ENCODE measurements at regions not wholly inside any gene's neighbourhood (a gene's known extent, or its start where the extent isn't known, plus 50 kb on each side); places are given as distances from the start of the nearest gene placed in this dataset.
A peak's percentile ranks its signal among the peaks of the same experiment; 100 is the strongest.

DNA sequence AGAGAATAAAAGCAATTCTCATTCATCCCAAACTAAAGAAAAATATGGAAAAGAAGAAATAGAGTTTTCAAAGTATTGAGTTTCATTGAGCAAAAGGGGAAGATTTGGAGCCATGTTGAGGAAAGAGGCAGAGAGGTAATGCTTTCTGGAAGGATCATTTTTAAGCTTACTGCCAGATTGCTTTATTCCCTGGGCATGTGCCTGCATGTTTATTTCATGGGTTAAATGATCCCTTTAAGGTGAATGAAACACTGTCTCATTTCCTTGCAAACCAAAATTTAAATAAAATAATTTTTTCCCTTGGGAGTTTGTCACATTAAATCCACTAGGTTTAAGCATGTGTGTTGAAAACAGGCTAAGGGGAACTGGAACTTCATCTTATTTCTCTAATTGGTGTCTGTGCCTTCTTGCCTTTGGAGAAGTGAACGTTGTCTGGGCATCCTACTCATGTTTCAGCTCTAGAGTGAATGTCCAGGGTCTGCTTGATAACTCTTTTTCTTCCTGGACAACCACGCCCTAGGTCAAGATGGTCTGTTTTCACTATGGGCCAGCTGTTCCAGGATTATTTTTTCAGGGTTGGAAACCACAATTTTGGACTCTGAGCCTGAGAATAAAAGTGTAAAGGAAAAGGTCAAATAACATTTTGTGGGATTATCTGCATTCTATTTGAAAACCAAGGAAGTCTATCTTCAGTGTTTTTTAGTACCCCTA, 114.1 kb upstream of the ELL2 start:
- intact Hi-C loops (cut with micrococcal nuclease; ENCODE audit: unreplicated experiment) = loop anchor here (5.0 kb wide), 1 partner anchor 218 kb away; no protein-coding TSS in a partner anchor
- TF ChIP-seq TCF7 (IDR thresholded peaks at IDR 0.05; ENCODE audit: borderline replicate concordance) = no peak
- TF ChIP-seq SPI1 (IDR thresholded peaks at IDR 0.05; ENCODE audit: borderline replicate concordance, insufficient read depth, low read depth, low read length) = peak; percentile 5; the same call in 1 of the 2 replicates
- in situ Hi-C loops (cut with MboI) = no loop called here
- WGBS (ENCODE audit: insufficient coverage, insufficient replicate concordance, low lambda C conversion rate, missing lambda C conversion rate) = 47% methylated on average over 2 of the region's 2 CpGs
- ChIA-PET RAD21 (ENCODE audit: unreplicated experiment) (interaction anchor here (0.7 to 1.0 kb wide), 2 partner anchors 46 to 261 kb away, joined by 3 read pairs; no protein-coding TSS in a partner anchor), SMC1A (ENCODE audit: uncharacterized antibody, unreplicated experiment) (interaction anchor here (1.2 to 2.6 kb wide), 2 partner anchors 10 kb away, joined by 3 to 15 read pairs; no protein-coding TSS in a partner anchor), CTCF (interaction anchor here (0.5 to 2.1 kb wide), 3 partner anchors 10 to 133 kb away, joined by 3 to 5 read pairs (median 3); no protein-coding TSS in a partner anchor), POLR2A (no interaction called here)
- Histone ChIP-seq H3K4me1 (ENCODE audit: control insufficient read depth, insufficient read depth, low read length) (no peaks in the 10 kb centered on the region), H3K4me3 (no peak overlapping the region), H3K27me3 (replicated peaks in 1 of 2; ENCODE audit: control insufficient read depth in 2 of 2, insufficient read depth in 2 of 2, low read length in 1 of 2) (no peaks in the 10 kb centered on the region), H3K36me3 (ENCODE audit: control insufficient read depth in 2 of 2, insufficient read depth in 2 of 2, low read length in 1 of 2) (no peaks in the 10 kb centered on the region), H3K4me2 (ENCODE audit: control insufficient read depth, insufficient read depth) (no peak overlapping the region), H4K20me1 (ENCODE audit: control insufficient read depth, insufficient read depth) (no peaks in the 10 kb centered on the region), H3K9me3 (replicated peaks; ENCODE audit: control insufficient read depth, insufficient read depth, low read length) (no peaks in the 10 kb centered on the region), H3K79me2 (ENCODE audit: control insufficient read depth, insufficient read depth, low read length) (no peaks in the 10 kb centered on the region), H3K9ac (ENCODE audit: control insufficient read depth, insufficient read depth, low read length) (no peak overlapping the region), H3K27ac (ENCODE audit: control insufficient read depth, insufficient read depth) (no peak overlapping the region), H2AFZ (ENCODE audit: control insufficient read depth, low read depth, low read length) (no peak overlapping the region)
- FAIRE-seq = no peak
- ATAC-seq = no peak
- no peak for DNase-seq (ENCODE audit: low read depth, low spot score)
- no TSS peak for BruUV-seq (replicated peaks)

DNA sequence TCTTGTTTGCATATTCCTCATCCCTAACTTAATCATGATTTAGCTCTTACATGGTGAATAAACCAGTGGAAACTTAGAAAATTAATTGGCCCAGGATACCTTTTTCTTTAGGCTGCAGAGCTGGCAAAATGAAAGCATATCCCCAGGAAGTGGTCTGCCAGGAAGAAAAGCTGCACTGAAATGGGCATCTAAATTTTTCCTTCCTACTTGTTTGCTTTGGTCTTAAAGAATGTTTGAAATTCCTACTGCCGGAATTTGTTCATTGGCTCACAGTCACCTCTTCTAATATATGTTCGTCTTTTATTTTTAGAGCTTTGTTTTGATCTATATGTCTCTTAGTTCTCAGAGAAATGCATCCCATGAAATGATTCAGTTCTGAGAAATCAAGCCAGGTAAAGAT, 113.2 kb upstream of the ELL2 start:
- Histone ChIP-seq H3K4me2 (ENCODE audit: control insufficient read depth, insufficient read depth) (no peak overlapping the region), H2AFZ (ENCODE audit: control insufficient read depth, low read depth, low read length) (no peak overlapping the region), H3K9ac (ENCODE audit: control insufficient read depth, insufficient read depth, low read length) (no peak overlapping the region), H4K20me1 (ENCODE audit: control insufficient read depth, insufficient read depth) (no peaks in the 10 kb centered on the region), H3K27ac (ENCODE audit: control insufficient read depth, insufficient read depth) (no peak overlapping the region), H3K36me3 (ENCODE audit: control insufficient read depth in 2 of 2, insufficient read depth in 2 of 2, low read length in 1 of 2) (no peaks in the 10 kb centered on the region), H3K79me2 (ENCODE audit: control insufficient read depth, insufficient read depth, low read length) (no peaks in the 10 kb centered on the region), H3K27me3 (replicated peaks in 1 of 2; ENCODE audit: control insufficient read depth in 2 of 2, insufficient read depth in 2 of 2, low read length in 1 of 2) (no peaks in the 10 kb centered on the region), H3K4me3 (no peak overlapping the region), H3K9me3 (replicated peaks; ENCODE audit: control insufficient read depth, insufficient read depth, low read length) (no peaks in the 10 kb centered on the region), H3K4me1 (ENCODE audit: control insufficient read depth, insufficient read depth, low read length) (no peaks in the 10 kb centered on the region)
- FAIRE-seq (no peak), ATAC-seq (no peak), DNase-seq (ENCODE audit: low read depth, low spot score) (no peak)
- ChIA-PET RAD21 (ENCODE audit: unreplicated experiment) (interaction anchor here (0.7 to 1.0 kb wide), 2 partner anchors 45 to 262 kb away, joined by 3 read pairs; no protein-coding TSS in a partner anchor), SMC1A (ENCODE audit: uncharacterized antibody, unreplicated experiment) (interaction anchor here (1.2 to 2.6 kb wide), 2 partner anchors 10 to 11 kb away, joined by 3 to 15 read pairs; no protein-coding TSS in a partner anchor), POLR2A (interaction anchor here (0.6 kb wide), 1 partner anchor 14 kb away, joined by 4 read pairs; no protein-coding TSS in a partner anchor), CTCF (interaction anchor here (0.7 to 2.1 kb wide), 5 partner anchors 9 to 85 kb away, joined by 3 to 5 read pairs (median 3); no protein-coding TSS in a partner anchor)
- no TSS peak for BruUV-seq (replicated peaks)
- WGBS (ENCODE audit: insufficient coverage, insufficient replicate concordance, low lambda C conversion rate, missing lambda C conversion rate) = 93% methylated on average over 2 of the region's 2 CpGs
- in situ Hi-C loops (cut with MboI) = no loop called here
- intact Hi-C loops (cut with micrococcal nuclease; ENCODE audit: unreplicated experiment) = loop anchor here (5.0 kb wide), 1 partner anchor 218 kb away; no protein-coding TSS in a partner anchor
- TF ChIP-seq, protein P1, sequence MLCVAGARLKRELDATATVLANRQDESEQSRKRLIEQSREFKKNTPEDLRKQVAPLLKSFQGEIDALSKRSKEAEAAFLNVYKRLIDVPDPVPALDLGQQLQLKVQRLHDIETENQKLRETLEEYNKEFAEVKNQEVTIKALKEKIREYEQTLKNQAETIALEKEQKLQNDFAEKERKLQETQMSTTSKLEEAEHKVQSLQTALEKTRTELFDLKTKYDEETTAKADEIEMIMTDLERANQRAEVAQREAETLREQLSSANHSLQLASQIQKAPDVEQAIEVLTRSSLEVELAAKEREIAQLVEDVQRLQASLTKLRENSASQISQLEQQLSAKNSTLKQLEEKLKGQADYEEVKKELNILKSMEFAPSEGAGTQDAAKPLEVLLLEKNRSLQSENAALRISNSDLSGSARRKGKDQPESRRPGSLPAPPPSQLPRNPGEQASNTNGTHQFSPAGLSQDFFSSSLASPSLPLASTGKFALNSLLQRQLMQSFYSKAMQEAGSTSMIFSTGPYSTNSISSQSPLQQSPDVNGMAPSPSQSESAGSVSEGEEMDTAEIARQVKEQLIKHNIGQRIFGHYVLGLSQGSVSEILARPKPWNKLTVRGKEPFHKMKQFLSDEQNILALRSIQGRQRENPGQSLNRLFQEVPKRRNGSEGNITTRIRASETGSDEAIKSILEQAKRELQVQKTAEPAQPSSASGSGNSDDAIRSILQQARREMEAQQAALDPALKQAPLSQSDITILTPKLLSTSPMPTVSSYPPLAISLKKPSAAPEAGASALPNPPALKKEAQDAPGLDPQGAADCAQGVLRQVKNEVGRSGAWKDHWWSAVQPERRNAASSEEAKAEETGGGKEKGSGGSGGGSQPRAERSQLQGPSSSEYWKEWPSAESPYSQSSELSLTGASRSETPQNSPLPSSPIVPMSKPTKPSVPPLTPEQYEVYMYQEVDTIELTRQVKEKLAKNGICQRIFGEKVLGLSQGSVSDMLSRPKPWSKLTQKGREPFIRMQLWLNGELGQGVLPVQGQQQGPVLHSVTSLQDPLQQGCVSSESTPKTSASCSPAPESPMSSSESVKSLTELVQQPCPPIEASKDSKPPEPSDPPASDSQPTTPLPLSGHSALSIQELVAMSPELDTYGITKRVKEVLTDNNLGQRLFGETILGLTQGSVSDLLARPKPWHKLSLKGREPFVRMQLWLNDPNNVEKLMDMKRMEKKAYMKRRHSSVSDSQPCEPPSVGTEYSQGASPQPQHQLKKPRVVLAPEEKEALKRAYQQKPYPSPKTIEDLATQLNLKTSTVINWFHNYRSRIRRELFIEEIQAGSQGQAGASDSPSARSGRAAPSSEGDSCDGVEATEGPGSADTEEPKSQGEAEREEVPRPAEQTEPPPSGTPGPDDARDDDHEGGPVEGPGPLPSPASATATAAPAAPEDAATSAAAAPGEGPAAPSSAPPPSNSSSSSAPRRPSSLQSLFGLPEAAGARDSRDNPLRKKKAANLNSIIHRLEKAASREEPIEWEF (IDR thresholded peaks at IDR 0.05; ENCODE audit: insufficient replicate concordance, low read depth, low read length) = no peak
- TF ChIP-seq, protein P2, sequence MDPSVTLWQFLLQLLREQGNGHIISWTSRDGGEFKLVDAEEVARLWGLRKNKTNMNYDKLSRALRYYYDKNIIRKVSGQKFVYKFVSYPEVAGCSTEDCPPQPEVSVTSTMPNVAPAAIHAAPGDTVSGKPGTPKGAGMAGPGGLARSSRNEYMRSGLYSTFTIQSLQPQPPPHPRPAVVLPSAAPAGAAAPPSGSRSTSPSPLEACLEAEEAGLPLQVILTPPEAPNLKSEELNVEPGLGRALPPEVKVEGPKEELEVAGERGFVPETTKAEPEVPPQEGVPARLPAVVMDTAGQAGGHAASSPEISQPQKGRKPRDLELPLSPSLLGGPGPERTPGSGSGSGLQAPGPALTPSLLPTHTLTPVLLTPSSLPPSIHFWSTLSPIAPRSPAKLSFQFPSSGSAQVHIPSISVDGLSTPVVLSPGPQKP (IDR thresholded peaks at IDR 0.05; ENCODE audit: low read depth, low read length) = no peak
- TF ChIP-seq PAX5 (IDR thresholded peaks at IDR 0.05; ENCODE audit: borderline replicate concordance, low read depth, low read length) (no peak), SIN3A (IDR thresholded peaks at IDR 0.05; ENCODE audit: low read depth, low read length) (no peak), RAD51 (IDR thresholded peaks at IDR 0.05) (no peak)
